Neural cell (in vitro differentiated cells): ENCODE measurements at regions not wholly inside any gene's neighbourhood (a gene's known extent, or its start where the extent isn't known, plus 50 kb on each side); places are given as distances from the start of the nearest gene placed in this dataset.

Source experiments
- SMC3 ChIP-seq: fragments of 450-650 bp; conservative IDR thresholded peaks from 2 replicates; pipeline ENCODE4 v1.6.1; 2014; ENCODE audit warnings: antibody characterized with exemption, mild to moderate bottlenecking, moderate library complexity; ENCODE audit not compliant: poor library complexity
- TF ChIP-seq, protein P1 (sequence below): IDR thresholded peaks from 2 replicates; pipeline ENCODE4 v1.6.1; 2012; ENCODE audit warnings: borderline replicate concordance

- TF ChIP-seq SMC3, result no peak
- TF ChIP-seq, protein P1, sequence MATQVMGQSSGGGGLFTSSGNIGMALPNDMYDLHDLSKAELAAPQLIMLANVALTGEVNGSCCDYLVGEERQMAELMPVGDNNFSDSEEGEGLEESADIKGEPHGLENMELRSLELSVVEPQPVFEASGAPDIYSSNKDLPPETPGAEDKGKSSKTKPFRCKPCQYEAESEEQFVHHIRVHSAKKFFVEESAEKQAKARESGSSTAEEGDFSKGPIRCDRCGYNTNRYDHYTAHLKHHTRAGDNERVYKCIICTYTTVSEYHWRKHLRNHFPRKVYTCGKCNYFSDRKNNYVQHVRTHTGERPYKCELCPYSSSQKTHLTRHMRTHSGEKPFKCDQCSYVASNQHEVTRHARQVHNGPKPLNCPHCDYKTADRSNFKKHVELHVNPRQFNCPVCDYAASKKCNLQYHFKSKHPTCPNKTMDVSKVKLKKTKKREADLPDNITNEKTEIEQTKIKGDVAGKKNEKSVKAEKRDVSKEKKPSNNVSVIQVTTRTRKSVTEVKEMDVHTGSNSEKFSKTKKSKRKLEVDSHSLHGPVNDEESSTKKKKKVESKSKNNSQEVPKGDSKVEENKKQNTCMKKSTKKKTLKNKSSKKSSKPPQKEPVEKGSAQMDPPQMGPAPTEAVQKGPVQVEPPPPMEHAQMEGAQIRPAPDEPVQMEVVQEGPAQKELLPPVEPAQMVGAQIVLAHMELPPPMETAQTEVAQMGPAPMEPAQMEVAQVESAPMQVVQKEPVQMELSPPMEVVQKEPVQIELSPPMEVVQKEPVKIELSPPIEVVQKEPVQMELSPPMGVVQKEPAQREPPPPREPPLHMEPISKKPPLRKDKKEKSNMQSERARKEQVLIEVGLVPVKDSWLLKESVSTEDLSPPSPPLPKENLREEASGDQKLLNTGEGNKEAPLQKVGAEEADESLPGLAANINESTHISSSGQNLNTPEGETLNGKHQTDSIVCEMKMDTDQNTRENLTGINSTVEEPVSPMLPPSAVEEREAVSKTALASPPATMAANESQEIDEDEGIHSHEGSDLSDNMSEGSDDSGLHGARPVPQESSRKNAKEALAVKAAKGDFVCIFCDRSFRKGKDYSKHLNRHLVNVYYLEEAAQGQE, result no peak
Observed at GRCh38 chr13:86562866-86563265, 763.6 kb upstream of the SLITRK6 start.
